ENCODE measurements at regions not wholly inside any gene's neighbourhood (a gene's known extent, or its start where the extent isn't known, plus 50 kb on each side); places are given as distances from the start of the nearest gene placed in this dataset.

DNA sequence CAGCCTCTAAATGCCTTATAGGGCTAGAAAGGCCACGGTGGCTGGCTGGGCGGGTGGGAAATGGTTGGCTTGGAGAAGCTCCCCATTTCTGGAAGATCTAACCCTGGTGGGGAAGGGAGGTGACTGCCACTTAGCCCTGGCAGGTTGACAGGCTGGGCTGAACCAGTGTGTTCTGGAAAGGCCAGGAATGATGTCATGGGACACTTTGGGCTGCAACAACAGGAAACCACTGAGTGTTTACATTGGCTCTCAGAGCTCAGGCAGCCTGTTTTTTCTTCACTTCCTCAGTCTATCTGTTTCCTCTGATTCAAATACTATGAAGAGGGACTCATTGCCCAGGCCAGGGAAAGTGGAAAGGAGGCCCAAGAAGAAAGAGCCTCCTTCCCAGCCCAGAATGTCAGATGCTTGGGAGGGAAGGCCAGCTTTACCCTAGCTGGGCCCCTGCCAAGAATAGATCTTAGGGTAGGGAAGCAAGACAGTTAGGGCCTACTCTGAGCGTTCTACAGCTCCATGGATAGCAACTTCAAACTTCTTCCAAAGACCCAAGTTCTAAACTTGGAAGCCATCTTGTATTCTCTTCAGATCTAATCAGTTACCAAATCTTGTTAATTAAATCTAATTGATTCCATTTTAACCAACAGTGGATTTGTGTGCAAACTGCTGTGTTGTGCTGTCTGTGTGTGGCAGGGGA is 65.8 kb upstream of the MSN start:
- Histone ChIP-seq H3K27me3 (no peaks in the 10 kb centered on the region), H3K36me3 (no peaks in the 10 kb centered on the region), H3K27ac (peak overlapping the region; percentile 87 to 92), H3K4me3 (no peak overlapping the region), H3K9me3 (no peaks in the 10 kb centered on the region), H3K4me1 (peaks cover 0 to 54% (median 29%) of the 10 kb centered on the region in 4 donors)
- TF ChIP-seq, protein P1, sequence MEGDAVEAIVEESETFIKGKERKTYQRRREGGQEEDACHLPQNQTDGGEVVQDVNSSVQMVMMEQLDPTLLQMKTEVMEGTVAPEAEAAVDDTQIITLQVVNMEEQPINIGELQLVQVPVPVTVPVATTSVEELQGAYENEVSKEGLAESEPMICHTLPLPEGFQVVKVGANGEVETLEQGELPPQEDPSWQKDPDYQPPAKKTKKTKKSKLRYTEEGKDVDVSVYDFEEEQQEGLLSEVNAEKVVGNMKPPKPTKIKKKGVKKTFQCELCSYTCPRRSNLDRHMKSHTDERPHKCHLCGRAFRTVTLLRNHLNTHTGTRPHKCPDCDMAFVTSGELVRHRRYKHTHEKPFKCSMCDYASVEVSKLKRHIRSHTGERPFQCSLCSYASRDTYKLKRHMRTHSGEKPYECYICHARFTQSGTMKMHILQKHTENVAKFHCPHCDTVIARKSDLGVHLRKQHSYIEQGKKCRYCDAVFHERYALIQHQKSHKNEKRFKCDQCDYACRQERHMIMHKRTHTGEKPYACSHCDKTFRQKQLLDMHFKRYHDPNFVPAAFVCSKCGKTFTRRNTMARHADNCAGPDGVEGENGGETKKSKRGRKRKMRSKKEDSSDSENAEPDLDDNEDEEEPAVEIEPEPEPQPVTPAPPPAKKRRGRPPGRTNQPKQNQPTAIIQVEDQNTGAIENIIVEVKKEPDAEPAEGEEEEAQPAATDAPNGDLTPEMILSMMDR (IDR thresholded peaks at IDR 0.05): peak; percentile 35 to 44
- DNase-seq: peak; percentile 88 to 93
- intact Hi-C loops (cut with DNase I; ENCODE audit: low total_unique reads): no loop called here

DNA sequence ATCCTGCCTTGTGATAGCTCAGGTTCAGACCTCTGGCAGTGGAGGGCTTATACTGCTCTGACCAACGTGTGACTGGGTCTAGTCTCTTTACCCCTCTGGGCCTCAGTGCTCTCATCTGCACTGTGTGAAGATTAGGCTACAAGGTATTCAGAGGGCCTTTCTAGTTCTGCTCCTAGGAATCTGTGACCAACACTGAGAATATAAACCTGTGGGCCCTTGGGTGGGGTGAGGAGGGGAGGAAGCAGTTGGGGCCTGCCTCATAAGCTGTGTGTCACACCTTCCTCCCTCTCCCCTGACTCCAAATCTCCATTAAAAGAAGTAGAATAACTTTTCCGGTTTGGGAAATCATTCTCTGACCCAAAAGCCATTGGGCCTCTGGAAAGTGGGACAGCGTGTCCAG is 66.3 kb upstream of the MSN start:
- Histone ChIP-seq H3K36me3 (no peaks in the 10 kb centered on the region), H3K27me3 (no peaks in the 10 kb centered on the region), H3K9me3 (no peaks in the 10 kb centered on the region), H3K4me3 (no peak overlapping the region), H3K27ac (peak overlapping the region; percentile 87 to 92), H3K4me1 (peaks cover 0 to 59% (median 34%) of the 10 kb centered on the region in 4 donors)
- TF ChIP-seq, protein P1 (IDR thresholded peaks at IDR 0.05): no peak
- DNase-seq: no peak
- intact Hi-C loops (cut with DNase I; ENCODE audit: low total_unique reads): no loop called here

DNA sequence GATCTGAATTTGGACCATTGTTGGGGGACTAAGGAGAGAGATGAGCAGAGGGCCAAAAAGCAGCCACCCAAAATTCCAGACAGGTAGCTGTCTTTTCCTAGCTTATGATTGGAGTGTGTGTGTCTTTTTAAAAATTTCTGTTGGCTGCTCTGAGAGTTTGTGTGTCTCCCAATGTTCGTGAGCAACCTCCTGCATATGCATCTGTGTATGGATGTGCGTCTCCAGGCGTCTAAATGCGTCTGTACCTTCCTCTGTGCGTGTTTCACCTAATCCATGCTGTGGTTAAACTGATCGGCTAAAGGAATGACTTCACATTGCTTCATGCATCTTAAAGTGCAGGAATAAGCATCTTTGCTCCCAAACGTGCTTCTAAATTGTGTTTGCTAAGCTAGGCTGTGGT is 65.5 kb upstream of the LAS1L start:
- Histone ChIP-seq H3K4me3 (no peak overlapping the region), H3K27ac (peak overlapping the region; percentile 87 to 92), H3K4me1 (peaks cover 0 to 66% (median 38%) of the 10 kb centered on the region in 4 donors), H3K9me3 (no peaks in the 10 kb centered on the region), H3K27me3 (no peaks in the 10 kb centered on the region), H3K36me3 (no peaks in the 10 kb centered on the region)
- no peak for DNase-seq
- TF ChIP-seq, protein P1 (IDR thresholded peaks at IDR 0.05): no peak
- intact Hi-C loops (cut with DNase I; ENCODE audit: low total_unique reads): no loop called here

DNA sequence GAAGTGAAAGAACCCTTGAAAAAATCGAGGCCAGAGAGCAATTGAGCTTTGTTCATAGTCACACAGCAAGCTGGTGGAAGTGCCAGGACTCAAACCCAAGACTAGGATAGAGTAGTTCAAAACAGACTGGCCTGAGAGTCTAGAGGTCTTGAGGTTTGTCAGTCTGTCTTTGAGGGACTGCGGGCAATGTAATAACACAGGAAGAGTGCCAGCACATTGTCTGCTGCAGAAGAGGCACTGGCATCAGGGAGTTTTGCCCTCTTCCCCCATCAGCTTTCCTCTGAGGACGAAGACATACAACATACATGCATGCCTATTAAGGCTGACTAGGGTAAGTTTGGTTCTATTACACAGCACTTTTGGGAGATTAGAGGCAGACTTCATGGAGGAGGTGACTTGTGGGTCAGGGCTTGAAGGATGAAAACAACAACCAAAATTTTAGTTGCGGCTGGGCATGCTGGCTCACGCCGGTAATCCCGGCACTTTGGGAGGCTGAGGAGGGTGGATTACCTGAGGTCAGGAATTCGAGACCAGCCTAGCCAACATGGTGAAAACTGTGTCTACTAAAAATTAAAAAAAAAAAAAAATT is 64.1 kb upstream of the LAS1L start:
- TF ChIP-seq, protein P1 (IDR thresholded peaks at IDR 0.05): no peak
- Histone ChIP-seq H3K4me1 (peaks cover 0 to 66% (median 38%) of the 10 kb centered on the region in 4 donors), H3K36me3 (no peaks in the 10 kb centered on the region), H3K27ac (peak overlapping the region; percentile 67 to 92), H3K27me3 (no peaks in the 10 kb centered on the region), H3K4me3 (no peak overlapping the region), H3K9me3 (no peaks in the 10 kb centered on the region)
- intact Hi-C loops (cut with DNase I; ENCODE audit: low total_unique reads): no loop called here
- no peak for DNase-seq

DNA sequence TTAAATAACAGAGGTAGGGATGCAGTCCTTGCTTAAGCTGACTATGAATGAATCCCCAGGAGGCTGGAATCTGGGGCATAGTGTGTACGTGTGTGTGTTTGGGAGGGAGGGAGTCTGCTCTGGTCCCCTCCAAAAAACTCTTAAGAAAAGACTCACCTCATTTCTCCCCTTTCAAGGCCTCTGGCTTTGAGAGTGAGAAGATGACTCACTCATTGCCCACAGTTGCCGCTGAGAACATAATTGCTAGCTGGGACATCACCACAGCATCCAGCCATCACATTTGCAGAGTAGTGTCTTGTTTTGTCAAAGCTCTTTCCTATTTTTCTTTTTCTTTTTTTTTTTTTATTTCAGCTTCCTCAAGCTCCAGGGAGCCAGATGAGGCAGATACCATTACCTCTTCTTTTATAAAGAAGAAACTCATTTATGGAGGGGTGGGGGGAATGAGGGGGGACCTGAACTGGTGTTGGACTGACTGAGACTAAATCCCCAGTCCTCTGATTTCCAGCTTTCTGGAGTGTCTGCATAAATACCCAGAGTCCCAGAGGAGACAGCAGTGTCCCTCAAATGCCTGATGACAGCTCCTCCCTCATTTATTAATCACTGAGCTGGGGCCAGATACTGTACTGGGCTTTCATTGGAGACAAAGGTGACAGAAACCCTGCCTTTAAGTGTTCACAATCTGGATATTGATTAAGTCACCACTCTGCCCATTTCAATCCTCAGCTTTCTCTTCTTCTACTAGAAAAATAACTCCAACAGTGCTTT is 61.9 kb upstream of the LAS1L start:
- no peaks in the 10 kb centered on the region for H3K9me3 ChIP-seq
- peaks cover 0 to 52% (median 27%) of the 10 kb centered on the region in 4 donors for H3K4me1 ChIP-seq
- no peaks in the 10 kb centered on the region for H3K27me3 ChIP-seq
- TF ChIP-seq, protein P1 (IDR thresholded peaks at IDR 0.05): no peak
- peak; percentile 28 to 64 for DNase-seq
- H3K4me3 ChIP-seq: no peak overlapping the region
- H3K27ac ChIP-seq: peak overlapping the region; percentile 67 to 92
- intact Hi-C loops (cut with DNase I; ENCODE audit: low total_unique reads): no loop called here
- no peaks in the 10 kb centered on the region for H3K36me3 ChIP-seq
